ENCODE measurements at regions not wholly inside any gene's neighbourhood (a gene's known extent, or its start where the extent isn't known, plus 50 kb on each side); places are given as distances from the start of the nearest gene placed in this dataset.

DNA sequence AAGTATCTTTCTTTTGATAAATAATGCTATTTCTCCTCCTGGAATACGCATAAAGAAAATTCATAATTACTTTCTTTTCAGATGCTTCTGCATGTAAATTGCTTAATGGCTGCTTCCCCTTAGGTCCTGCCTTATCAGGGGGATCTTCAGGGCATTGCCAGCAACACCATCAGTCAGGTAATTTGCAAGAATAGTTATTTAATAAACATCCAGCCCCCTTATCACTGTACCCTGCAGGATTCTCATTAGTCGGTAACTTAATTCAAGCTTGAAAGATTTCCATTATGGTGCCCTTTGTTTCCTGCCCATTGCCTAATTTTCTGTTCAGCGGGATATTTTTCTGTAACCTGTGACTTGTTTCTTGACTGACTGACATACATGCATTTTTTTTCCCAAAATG is 414.5 kb downstream of the MFSD1 start:
- intact Hi-C loops (cut with DNase I), result no loop called here
- H3K27ac ChIP-seq, result no peak overlapping the region
- no peak overlapping the region for H3K4me3 ChIP-seq
- ATAC-seq, result no peak
- no peak for DNase-seq
- no peaks in the 10 kb centered on the region for H3K36me3 ChIP-seq
- no peaks in the 10 kb centered on the region for H3K4me1 ChIP-seq
- no peaks in the 10 kb centered on the region for H3K9me3 ChIP-seq
- no peaks in the 10 kb centered on the region for H3K27me3 ChIP-seq (ENCODE audit: low read depth)
- TF ChIP-seq, protein P1, sequence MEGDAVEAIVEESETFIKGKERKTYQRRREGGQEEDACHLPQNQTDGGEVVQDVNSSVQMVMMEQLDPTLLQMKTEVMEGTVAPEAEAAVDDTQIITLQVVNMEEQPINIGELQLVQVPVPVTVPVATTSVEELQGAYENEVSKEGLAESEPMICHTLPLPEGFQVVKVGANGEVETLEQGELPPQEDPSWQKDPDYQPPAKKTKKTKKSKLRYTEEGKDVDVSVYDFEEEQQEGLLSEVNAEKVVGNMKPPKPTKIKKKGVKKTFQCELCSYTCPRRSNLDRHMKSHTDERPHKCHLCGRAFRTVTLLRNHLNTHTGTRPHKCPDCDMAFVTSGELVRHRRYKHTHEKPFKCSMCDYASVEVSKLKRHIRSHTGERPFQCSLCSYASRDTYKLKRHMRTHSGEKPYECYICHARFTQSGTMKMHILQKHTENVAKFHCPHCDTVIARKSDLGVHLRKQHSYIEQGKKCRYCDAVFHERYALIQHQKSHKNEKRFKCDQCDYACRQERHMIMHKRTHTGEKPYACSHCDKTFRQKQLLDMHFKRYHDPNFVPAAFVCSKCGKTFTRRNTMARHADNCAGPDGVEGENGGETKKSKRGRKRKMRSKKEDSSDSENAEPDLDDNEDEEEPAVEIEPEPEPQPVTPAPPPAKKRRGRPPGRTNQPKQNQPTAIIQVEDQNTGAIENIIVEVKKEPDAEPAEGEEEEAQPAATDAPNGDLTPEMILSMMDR (IDR thresholded peaks at IDR 0.05), result no peak

DNA sequence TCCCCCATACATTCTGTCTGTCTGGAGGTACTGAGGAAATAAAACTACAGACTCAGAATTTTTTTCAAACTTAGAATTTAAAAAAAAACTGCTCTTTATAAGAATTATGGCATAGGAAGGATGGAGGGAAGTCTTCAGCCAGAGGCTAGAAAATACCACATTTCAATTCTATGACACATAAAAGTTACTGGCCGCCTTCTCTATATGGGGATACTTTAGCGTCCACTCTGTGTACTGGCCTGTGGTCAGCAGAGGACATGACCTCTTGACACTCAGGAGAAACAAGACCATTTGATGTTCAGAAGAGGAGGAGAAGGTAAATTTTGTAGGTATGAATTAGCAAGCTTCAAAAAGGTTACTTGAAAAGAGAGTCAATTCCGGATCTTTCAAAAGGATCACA is 417.4 kb downstream of the MFSD1 start:
- TF ChIP-seq, protein P1 (IDR thresholded peaks at IDR 0.05), result no peak
- Histone ChIP-seq H3K27ac (no peak overlapping the region), H3K36me3 (no peaks in the 10 kb centered on the region), H3K27me3 (ENCODE audit: low read depth) (no peaks in the 10 kb centered on the region), H3K9me3 (no peaks in the 10 kb centered on the region), H3K4me3 (no peak overlapping the region), H3K4me1 (no peaks in the 10 kb centered on the region)
- ATAC-seq (no peak), DNase-seq (no peak)
- intact Hi-C loops (cut with DNase I), result no loop called here

DNA sequence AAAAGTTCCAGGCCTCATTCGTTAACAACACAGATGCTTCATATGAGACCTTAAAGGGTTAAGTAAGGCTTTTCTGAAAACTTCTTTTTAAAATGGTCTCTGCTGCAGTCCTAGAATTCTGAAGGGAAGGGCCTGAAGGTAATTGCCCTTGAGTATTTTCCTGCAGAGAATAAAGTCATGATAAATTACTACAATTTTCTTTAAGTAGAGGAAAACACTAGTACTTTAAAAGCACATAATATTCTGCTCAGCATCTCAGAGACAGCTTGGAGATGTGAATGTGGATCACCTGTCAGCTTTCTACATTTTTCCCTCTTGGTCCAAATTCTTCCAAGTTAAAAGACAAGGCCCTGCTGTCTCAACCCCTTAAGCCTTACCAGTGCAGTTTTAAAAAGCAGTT is 419.5 kb downstream of the MFSD1 start:
- H3K4me1 ChIP-seq, result no peaks in the 10 kb centered on the region
- H3K9me3 ChIP-seq, result no peaks in the 10 kb centered on the region
- no peaks in the 10 kb centered on the region for H3K27me3 ChIP-seq (ENCODE audit: low read depth)
- DNase-seq (no peak), ATAC-seq (no peak)
- H3K27ac ChIP-seq, result no peak overlapping the region
- H3K4me3 ChIP-seq, result no peak overlapping the region
- no peaks in the 10 kb centered on the region for H3K36me3 ChIP-seq
- TF ChIP-seq, protein P1 (IDR thresholded peaks at IDR 0.05), result no peak
- intact Hi-C loops (cut with DNase I), result no loop called here

DNA sequence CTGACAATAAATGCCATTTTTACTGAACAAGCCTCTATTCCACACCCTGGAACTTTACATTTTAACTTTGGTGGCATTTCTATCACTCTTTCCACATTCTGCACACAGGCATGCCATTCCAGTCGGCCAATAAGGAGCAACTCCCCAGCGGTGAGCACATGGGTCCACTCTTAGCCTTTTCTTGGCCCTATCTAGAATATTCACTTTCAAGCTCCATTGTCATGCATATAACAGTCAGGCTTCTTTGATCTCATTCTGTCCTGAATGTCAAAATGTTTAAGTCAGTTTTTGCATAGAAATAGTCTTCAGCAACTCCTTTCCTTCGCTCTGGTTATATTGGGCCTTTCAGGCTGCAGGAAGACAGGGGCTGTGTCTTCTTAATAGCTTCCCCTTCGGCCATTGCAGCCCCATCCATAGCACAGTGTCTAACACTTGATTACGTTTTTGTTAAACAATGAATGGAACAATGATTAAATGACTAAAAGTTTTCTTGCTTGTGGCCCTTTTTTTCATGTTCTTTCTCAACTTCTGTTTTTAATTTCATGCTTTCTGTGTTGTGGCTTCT is 427.3 kb downstream of the MFSD1 start:
- H3K4me1 ChIP-seq, result no peaks in the 10 kb centered on the region
- H3K27me3 ChIP-seq (ENCODE audit: low read depth), result no peaks in the 10 kb centered on the region
- H3K4me3 ChIP-seq, result no peak overlapping the region
- intact Hi-C loops (cut with DNase I), result no loop called here
- H3K36me3 ChIP-seq, result no peaks in the 10 kb centered on the region
- DNase-seq (no peak), ATAC-seq (no peak)
- H3K27ac ChIP-seq, result no peak overlapping the region
- H3K9me3 ChIP-seq, result no peaks in the 10 kb centered on the region
- TF ChIP-seq, protein P1 (IDR thresholded peaks at IDR 0.05), result no peak

DNA sequence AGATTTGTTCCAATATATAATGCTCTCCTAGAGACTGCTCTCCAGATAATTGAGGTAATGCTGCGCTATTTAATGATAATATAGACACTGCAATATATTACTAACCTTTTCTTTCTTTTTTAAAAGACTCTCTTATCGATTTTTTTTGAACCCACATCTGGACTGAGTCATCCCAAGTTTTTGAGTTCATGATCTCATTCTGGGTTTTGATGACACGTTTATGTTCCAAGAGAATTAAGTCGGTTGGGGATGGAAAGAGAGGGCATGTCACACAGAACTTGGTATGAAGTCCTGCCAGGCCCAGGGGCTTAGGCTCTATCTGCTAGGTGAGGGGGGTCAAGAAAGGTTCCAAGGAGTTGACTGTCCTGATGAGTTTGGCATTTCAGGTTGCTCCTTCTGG is 431.1 kb downstream of the MFSD1 start:
- TF ChIP-seq, protein P1 (IDR thresholded peaks at IDR 0.05), result no peak
- Histone ChIP-seq H3K4me3 (no peak overlapping the region), H3K27me3 (ENCODE audit: low read depth) (no peaks in the 10 kb centered on the region), H3K27ac (no peak overlapping the region), H3K36me3 (no peaks in the 10 kb centered on the region), H3K4me1 (no peaks in the 10 kb centered on the region), H3K9me3 (no peaks in the 10 kb centered on the region)
- ATAC-seq (no peak), DNase-seq (no peak)
- intact Hi-C loops (cut with DNase I), result no loop called here

DNA sequence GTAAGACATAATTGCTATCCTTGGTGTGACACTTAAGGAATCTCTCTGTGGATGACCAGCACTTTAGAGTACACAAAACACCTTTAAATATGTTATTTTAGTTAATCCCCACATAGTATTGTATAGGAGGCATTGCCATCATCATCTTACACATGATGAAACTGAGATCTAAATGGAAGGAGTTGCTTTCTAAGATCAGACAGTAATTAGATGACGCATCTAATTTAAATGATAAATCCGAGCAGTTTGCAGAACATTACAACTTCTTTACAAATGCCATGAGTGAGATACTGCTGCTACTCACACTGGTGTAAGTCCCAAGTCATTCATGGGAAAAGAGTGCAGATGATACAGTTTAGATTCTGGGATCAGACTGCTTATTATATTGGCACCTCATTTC is 431.9 kb downstream of the MFSD1 start:
- no peaks in the 10 kb centered on the region for H3K4me1 ChIP-seq
- H3K36me3 ChIP-seq, result no peaks in the 10 kb centered on the region
- no peak for ATAC-seq
- TF ChIP-seq, protein P1 (IDR thresholded peaks at IDR 0.05), result no peak
- H3K27me3 ChIP-seq (ENCODE audit: low read depth), result no peaks in the 10 kb centered on the region
- intact Hi-C loops (cut with DNase I), result no loop called here
- H3K27ac ChIP-seq, result no peak overlapping the region
- H3K9me3 ChIP-seq, result no peaks in the 10 kb centered on the region
- DNase-seq, result no peak
- no peak overlapping the region for H3K4me3 ChIP-seq
